HuH-7.5 (cell line): ENCODE measurements at regions not wholly inside any gene's neighbourhood (a gene's known extent, or its start where the extent isn't known, plus 50 kb on each side); places are given as distances from the start of the nearest gene placed in this dataset.
"Not testable (repeated sequence)": the region's sequence is repeated elsewhere in the genome, so short reads cannot be mapped to it uniquely, and the experiment has no call there.

Source experiments
- DNase-seq: peaks from one replicate; pipeline ENCODE4 v3.0.0; 2011; ENCODE audit warnings: low spot score

DNA sequence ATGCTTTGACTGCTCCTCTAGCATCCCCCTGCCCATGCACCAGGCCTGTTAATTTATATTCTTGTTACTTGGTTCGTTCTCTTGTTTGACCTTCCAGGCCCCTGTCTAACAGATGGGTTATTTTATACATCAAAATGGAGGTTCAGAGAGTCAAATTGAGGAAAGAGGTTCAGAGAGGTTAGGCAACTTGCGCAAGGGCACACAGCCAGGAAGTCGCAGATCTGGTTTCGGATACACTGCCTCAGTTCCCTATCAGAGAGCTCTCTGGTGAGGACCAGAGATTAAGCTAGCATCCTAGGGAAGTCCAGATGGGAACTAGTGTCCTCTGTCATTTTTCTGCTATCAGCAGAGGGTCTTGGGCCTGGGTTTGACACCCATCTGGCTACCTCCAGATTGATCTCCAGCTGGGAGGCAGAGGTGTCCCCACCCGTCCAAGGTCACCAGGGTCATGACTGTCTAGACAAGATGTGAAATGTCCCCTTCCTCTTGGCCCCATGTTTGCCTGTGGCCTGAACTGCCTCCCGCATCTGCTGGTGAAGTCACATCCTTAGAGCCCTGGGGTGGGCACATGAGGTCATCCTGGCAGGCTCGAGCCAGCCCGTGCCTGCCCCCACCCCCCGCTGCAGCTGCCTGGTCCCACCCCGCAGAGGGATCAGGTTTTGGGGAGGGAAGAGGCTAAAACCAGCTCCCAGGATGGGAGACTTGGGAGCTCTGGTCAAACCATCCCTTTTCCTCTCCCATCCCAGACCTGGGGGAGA is 84.3 kb upstream of the NCOR2 start:
- DNase-seq: no peak

DNA sequence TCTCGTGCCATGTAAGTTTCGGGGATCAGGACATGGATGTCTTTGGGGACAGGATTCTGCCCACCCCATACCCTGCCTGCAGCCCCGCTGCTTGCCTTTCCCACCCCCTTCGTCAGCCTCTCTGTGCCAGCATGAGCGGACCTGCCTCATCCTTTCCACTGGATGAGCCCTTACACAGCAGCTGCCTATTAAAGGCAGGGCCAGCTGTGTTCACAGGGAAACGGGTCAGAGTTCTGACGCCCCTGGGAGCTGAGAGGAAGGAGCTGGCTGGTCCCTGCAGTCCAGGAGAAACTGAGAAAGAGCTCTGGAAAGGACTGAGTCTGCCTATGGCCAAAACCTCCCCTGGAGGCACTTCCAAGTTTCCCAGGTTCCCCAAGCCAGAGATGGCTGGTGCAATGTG is 83.5 kb upstream of the NCOR2 start:
- DNase-seq: no peak

DNA sequence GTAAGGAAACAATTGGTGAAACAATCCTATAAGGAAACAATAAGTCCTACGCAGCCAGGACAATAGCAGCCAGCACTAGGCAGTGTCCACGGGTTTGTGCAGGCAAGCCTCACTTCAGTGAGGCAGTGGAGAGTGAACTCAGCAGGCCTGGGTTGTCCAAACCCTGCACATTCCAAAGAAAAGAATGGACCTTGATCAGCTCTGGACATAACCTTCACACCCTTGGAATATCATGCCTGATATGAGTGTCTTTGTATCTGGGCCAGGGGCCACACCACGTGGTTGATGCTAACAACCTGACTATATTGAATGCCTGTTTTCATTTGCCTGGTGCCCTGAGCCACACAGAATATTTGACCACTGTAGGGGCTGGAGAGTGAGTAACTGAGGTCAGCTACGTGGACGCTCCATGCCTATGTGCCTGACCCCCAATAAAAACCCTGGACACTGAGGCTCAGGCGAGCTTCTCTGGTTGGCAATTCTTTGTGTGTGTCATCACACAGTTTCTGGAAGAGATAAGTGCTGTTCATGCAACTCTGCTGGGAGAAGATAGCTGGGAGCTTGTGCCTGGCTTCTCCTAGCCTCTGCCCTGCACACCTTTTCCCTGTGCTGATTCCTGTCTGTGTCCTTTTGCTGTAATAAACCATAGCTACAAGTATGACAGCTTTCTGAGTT is 81.4 kb upstream of the NCOR2 start:
- no peak for DNase-seq

GRCh38 chr12:124647316-124647715 is 79.9 kb upstream of the NCOR2 start:
- DNase-seq: no peak

DNA sequence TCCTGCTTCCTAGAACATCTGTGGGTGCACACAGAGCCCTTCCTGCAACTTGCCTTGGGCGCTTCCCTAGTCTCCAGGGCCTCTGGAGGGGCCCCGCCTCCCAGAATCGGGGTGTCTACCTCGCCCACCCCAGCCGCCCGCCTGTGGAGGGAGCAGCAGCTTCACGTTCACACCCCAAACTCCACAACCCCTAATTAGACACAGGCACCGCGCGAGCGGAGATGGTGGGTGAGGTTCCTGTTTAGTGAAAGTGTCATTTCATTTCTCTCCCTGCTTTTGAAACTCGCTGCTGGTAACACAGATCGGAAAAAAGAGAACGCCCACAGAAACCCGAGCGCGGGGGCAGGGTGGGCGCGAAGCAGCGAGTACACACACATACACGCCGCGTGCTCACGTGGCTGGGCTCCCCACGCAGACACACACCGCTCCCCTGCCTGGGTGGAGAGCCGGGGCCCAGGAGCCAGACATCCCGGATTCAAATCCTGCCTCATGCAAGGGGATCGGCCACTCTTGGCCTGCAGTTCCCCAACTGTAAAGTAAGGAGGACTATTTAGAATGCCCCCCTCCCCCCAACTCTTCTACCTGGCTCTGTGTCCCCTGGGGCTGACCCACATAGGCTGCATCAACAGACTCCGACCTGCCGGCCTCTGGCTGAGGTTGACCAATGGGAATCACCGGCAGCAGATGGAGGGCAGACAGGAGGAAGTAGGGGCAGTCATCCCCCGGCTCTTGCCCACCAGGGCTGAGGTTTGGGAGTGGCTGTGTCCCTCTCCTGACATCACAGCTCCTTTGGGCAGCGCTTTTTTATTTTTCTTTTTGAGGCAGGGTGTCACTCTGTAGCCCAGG is 79.2 kb upstream of the NCOR2 start:
- DNase-seq: no peak

DNA sequence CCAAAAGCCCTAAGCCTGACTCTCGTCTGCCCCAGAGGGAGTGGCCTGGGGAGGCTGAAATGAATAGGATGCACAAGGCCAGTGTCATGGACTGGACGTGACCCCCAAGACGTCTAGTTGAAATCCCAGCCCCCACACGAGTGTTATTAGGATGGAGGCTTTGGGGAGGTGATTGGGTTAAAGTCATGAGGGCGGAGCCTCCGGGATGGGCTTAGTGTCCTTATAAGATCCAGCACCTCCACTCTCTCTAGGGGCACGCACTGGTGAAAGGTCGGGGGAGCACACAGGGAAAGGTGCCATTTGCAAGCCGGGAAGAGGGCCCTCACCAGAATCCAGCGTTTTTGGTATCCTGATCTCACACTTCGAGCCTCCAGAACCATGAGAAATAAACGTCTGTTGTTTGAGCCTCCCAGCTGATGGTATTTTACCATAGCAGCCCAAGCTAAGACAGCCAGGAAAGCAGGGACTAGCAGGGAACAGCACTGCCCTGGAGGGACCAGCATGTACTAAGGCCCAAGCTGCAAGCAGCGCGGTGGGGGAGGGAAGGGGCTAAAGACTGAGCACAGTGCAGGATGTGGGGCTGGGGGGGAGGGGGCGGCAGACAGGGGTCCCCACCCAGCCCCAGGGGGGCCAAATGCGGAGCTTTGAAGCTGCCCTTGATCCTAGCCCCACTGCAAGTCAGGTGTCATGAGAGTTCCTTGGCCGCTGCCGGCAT is 78.3 kb upstream of the NCOR2 start:
- no peak for DNase-seq

DNA sequence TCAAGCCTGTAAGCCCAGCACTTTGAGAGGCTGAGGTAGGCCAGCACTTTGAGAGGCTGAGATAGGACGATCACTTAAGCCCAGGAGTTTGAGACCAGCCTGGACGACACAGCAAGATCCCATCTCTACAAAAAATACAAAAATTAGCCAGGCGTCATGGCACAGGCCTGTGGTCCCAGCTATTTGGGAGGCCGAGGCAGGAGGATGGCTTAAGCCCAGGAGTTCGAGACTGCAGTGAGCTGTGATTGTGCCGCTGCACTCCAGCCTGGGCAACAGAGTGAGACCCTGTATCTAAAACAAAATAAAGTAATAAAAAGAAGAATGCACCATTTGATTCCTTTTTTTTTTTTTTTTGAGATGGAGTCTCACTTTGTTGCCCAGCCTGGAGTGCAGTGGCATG is 76.4 kb upstream of the NCOR2 start:
- not testable (repeated sequence) for DNase-seq

- no peak for DNase-seq
Measured at GRCh38 chr12:124642105-124642504, 74.7 kb upstream of the NCOR2 start.

GRCh38 chr12:124641591-124641990 is 74.2 kb upstream of the NCOR2 start:
- DNase-seq: no peak

DNA sequence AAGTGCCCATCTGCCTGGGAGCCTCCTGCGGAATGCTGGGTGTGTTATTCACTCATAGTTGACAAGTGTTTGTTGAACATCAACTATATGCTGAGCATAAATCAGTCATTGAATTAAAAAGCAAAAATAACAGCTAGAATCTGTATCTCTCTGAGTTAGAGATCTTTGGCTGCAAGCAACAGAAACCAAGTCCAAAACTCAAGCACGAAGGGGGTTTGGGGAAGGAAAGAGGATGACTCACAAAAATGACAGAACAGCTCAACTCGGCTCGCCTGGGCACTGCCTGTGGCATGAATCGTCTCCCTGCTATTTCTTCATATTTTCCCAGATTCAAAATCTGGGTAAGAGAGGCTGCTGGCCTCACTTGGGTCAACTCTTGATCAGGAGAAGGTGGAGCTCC is 72.6 kb upstream of the NCOR2 start:
- no peak for DNase-seq

DNA sequence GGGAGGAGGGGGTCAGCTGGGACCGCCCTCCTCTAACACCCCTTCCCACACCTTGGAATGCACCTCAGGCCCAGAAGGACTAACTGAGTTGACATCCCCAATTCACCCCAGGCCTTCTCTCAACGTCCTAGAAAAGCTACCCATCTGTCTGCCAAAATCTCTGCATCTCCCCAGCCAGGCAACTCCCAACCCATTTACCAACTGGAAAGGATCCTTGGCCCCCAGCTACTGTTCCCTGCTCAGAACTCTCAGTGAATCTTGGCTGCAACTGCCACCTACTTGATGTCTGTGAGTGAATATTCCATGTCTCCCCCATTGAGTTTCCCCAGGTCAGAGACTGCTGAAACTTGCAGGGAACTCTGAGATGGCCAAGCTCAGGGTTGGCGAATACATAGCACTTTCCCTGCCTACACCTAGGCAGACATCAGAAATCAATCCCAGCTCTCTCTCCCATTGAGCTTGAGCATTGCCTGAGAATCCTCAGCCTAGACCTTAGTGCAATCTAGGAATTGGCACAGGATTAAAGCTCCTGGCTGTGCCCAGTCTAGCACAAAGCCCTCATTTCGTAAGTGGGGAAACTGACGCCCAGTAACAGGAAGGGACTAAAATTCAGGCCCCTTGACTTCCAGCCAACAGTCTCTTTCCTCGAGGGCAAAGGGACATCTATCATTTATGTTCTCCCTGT is 71.9 kb upstream of the NCOR2 start:
- DNase-seq: no peak

GRCh38 chr12:124637581-124637981 is 70.2 kb upstream of the NCOR2 start:
- no peak for DNase-seq

DNA sequence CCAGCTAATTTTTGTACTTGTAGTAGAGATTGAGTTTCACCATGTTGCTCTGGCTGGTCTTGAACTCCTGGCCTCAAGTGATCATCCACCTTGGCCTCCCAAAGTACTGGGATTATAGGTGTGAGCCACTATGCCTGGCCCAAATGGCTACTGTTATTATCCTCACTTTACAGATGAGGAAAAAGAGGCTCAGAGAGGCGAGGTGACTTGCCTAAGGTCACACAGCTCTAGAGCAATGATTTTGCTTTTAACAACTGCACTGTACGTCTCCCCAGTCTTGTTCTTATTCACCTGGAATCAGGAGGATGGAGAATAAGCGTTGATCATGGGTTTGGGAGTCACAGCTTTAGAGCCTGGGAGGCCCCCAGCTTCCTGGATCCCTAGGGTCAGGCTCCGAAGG is 69.8 kb upstream of the NCOR2 start:
- DNase-seq: no peak

DNA sequence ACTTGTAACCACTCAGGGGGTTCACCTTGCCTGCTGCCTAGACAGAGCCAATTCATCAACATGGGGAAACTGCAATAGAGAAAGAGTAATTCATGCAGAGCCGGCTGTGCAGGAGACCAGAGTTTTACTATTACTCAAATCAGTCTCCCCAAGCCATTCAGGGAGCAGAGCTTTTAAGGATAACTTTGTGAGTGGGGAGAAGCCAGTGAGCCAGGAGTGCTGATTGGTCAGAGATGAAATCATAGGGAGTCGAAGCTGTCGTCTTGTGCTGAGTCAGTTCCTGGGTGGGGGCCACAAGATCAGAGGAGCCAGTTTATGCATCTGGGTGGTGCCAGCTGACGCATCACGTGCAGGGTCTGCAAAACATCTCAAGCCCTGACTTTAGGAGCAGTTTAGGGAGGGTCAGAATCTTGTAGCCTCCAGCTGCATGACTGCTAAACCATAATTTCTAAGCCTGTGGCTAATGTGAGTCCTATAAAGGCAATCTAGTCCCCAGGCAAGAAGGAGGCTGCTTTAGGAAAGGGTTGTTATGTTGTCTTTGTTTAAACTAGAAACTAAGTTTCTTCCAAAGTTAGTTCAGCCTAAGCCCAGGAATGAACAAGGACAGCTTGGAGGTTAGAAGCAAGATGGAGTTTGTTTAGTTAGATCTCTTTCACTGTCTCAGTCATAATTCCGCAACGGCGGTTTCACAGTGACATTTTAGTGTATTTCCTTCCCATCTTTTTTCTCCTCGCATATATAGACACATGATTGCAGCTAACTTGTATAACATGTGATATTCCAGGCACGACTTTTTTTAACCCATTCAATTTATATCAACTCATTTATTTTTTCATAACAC is 68.9 kb upstream of the NCOR2 start:
- no peak for DNase-seq

GRCh38 chr12:124635316-124635715 is 67.9 kb upstream of the NCOR2 start:
- no peak for DNase-seq

DNA sequence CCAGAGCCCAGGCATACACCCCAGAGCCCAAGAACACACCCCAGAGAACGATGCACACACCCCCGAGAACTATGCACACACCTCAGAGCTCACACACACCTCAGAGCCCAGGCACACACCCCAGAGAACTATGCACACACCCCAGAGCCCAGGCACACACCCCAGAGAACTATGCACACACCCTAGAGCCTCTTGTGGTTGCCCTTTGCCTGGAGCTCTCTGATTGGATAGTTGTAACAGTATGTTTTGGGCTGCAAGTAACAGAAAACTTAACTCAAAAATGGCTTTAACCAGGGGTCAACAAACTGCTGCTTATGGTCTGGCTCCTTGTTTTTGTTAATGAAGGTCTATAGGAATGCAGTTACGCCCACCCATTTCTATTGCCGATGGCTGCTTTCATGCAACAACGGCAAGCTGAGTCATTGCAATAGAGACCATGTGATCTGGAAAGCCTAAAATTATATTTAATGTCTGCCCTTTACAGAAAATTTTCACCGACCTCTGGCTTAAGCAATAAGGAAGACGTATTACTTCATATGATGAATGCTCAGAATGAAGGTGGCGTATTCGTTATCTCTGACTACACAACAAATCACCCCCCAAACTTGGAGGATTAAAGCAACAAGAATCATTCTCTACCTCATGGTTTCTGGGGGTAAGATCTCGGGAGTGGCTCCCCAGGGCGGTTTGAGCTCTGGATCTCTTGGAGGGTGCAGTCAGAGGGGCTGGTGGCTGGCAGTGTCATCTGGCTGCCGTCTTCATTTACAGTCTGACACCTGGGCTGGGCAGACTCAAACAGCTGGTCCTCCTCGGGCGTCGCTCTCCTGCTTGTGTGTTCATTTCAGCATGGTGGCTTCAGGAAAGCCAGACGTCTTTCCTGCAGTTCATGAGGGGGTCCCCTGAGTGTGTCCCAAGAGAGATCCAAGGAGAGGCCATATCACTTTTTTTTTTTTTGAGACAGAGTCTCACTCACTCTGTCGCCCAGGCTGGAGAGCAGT is 66.3 kb upstream of the NCOR2 start:
- DNase-seq: no peak

DNA sequence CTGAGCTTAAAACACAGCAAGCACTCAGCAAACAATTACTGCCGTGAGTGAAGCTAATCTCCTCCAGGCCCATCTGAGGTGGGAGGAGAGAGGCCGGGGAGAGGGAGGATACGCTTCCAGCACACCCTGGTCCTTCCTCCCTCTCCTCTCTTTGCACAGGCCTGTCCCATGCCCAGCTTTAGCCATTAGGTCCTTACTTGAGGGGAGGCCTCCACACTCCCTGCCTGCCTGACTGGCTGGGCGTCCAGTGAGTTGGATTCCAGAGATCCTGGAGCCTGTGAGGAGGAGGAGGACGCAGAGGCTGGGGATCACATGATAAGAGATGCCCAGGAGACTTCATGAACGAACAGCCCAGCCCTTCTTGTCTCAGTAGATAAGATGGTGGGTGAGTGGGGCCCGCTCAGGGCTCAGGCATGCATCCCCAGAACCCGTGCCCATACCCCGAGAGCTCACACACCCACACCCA is 65.1 kb upstream of the NCOR2 start:
- DNase-seq: no peak

DNA sequence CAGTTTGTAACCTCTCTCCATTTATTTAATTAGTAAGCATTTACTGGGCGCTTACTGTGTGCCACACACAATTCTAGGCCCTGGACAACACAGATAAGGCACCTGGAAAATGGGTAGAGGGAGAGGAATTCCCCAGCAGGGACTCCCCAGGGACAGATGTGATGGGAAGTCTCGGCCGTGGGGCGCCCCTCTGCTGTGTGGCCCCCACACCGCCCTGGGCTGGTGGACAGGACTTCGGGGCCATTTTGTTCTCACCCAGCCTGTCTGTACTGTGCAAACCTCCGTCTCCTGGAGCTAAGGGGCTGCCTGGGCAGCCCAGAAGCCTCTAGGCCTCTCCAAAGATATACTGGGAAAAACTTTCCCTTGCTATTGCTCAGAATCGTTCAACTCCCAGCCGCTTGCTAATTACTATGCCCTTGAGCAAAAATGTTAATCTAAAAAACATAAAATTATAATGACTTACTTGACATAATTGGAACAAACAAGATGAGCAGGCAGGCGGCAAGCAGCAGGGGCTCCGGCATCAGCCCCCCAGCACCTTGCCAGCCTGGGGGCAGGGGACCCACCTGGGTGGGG is 64.4 kb upstream of the NCOR2 start:
- DNase-seq: no peak

DNA sequence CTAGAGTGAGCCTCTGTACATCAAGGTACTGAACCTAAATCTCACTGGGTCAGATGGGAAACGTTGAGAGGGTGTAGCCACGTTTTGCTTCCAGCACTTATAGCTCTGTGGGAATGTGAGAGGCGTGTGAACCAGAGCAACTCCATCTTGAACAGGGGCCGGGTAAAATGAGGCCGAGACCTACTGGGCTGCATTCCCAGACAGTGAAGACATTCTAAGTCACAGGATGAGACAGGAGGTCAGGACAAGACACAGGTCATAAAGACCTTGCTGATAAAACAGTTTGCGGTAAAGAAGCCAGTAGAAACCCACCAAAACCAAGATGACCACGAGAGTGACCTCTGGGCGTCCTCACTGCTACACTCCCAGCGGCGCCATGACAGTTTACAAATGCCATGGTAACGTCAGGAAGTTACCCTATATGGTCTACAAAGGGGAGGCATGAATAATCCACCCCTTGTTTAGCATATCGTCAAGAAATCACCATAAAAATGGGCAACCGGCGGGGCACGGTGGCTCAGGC is 63.4 kb upstream of the NCOR2 start:
- no peak for DNase-seq
